Mammary epithelial cell (primary cell): ENCODE measurements at regions not wholly inside any gene's neighbourhood (a gene's known extent, or its start where the extent isn't known, plus 50 kb on each side); places are given as distances from the start of the nearest gene placed in this dataset.

Experiments used
- EZH2 ChIP-seq: IDR thresholded peaks from 2 replicates; pipeline ENCODE4 v1.6.1; 2012; ENCODE audit warnings: low read length, inconsistent platforms, borderline replicate concordance
- TF ChIP-seq, protein P1 (sequence below), 2 donors: IDR thresholded peaks in 1 of 2; conservative IDR thresholded peaks in 1 of 2; 2 replicates each; pipeline ENCODE4 v1.5.1; 2011 to 2012; ENCODE audit warnings: inconsistent platforms in 2 of 2, low read length in 2 of 2, mild to moderate bottlenecking in 2 of 2, control low read depth in 1 of 2, low read depth in 1 of 2; ENCODE audit not compliant: insufficient read depth in 1 of 2; ENCODE audit errors: extremely low read depth in 1 of 2

DNA sequence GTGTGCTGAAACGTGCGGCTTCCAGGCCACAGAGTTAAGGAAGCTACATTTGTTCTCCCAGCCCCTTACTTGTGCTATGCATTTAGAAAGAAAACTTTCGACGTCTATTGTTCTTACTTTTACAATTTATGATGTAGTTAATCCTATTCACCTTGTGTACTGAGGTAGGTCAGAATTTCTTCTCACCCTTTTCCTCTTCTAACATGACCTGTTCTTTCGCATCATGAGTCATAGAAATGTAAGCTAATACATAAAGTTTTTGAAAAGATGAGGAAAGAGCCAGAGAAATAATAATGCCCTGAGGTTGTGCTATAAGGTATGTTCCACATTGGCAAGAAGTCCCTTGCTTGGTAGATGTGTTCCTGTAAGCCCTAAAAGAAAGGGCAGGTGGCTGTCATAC, 298.3 kb downstream of the TRIML1 start:
- TF ChIP-seq, protein P1, sequence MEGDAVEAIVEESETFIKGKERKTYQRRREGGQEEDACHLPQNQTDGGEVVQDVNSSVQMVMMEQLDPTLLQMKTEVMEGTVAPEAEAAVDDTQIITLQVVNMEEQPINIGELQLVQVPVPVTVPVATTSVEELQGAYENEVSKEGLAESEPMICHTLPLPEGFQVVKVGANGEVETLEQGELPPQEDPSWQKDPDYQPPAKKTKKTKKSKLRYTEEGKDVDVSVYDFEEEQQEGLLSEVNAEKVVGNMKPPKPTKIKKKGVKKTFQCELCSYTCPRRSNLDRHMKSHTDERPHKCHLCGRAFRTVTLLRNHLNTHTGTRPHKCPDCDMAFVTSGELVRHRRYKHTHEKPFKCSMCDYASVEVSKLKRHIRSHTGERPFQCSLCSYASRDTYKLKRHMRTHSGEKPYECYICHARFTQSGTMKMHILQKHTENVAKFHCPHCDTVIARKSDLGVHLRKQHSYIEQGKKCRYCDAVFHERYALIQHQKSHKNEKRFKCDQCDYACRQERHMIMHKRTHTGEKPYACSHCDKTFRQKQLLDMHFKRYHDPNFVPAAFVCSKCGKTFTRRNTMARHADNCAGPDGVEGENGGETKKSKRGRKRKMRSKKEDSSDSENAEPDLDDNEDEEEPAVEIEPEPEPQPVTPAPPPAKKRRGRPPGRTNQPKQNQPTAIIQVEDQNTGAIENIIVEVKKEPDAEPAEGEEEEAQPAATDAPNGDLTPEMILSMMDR (conservative IDR thresholded peaks at IDR 0.05 in 1 of 2, IDR thresholded peaks at IDR 0.05 in 1 of 2; ENCODE audit: extremely low read depth in 1 of 2, insufficient read depth in 1 of 2, low read depth in 1 of 2, low read length in 2 of 2) = no peak
- TF ChIP-seq EZH2 = no peak
